HEK293 (cell line): ENCODE measurements at regions not wholly inside any gene's neighbourhood (a gene's known extent, or its start where the extent isn't known, plus 50 kb on each side); places are given as distances from the start of the nearest gene placed in this dataset.
"Not testable (repeated sequence)": the region's sequence is repeated elsewhere in the genome, so short reads cannot be mapped to it uniquely, and the experiment has no call there.

Source experiments
- CTCF ChIA-PET: fragments of 350-600 bp; formaldehyde crosslinking; extraction: SDS; loops from one replicate; lab custom pipeline; 2021; ENCODE audit warnings: antibody characterized with exemption; lab: Yijun Ruan, JAX
- POLR2A ChIA-PET: fragments of 300-600 bp; formaldehyde crosslinking; extraction: SDS; loops from one replicate; lab custom pipeline; 2020; ENCODE audit warnings: antibody characterized with exemption, inconsistent platforms; lab: Yijun Ruan, JAX
- H3K27ac ChIP-seq: fragments of 200-500 bp; sonication (Bioruptor generic); 2 replicates; pipeline ENCODE4 v1.5.1; 2014; ENCODE audit warnings: low read depth, low read length, control low read depth, inconsistent platforms; ENCODE audit errors: extremely low read depth
- H3K36me3 ChIP-seq, 2 experiments: fragments of 200-500 bp in 1 of 2; sonication (Bioruptor generic) in 1 of 2; 1 replicate in 1 of 2; 2 replicates in 1 of 2; pipeline ENCODE4 v1.5.1; 2014 to 2017; ENCODE audit warnings: inconsistent platforms in 2 of 2, low read length in 2 of 2; ENCODE audit not compliant: control insufficient read depth in 2 of 2, insufficient read depth in 1 of 2
- H3K4me1 ChIP-seq: fragments of 200-500 bp; sonication (Bioruptor generic); 2 replicates; pipeline ENCODE4 v1.5.1; 2014; ENCODE audit warnings: mild to moderate bottlenecking, low read length, inconsistent platforms; ENCODE audit not compliant: control insufficient read depth, insufficient read depth
- H3K4me3 ChIP-seq: 2 replicates; pipeline ENCODE4 v1.5.1; 2011; ENCODE audit warnings: low read depth, mild to moderate bottlenecking, control low read depth, low read length, moderate library complexity
- H3K9me3 ChIP-seq: fragments of 200-500 bp; sonication (Bioruptor generic); 2 replicates; pipeline ENCODE4 v1.5.1; 2014; ENCODE audit warnings: low read depth, low read length, inconsistent platforms; ENCODE audit not compliant: control insufficient read depth, insufficient read depth
- OVOL3 ChIP-seq: fragments of 450-650 bp; formaldehyde crosslinking; IDR thresholded peaks from 2 replicates; pipeline ENCODE4 v1.5.1; 2016; ENCODE audit warnings: missing biosample characterization, missing genetic modification characterization
- PRDM4 ChIP-seq: fragments of 450-650 bp; formaldehyde crosslinking; IDR thresholded peaks from 2 replicates; pipeline ENCODE4 v1.5.1; 2017; ENCODE audit warnings: missing biosample characterization, missing genetic modification characterization
- REPIN1 ChIP-seq: fragments of 450-650 bp; formaldehyde crosslinking; IDR thresholded peaks from 2 replicates; pipeline ENCODE4 v1.5.1; 2017; ENCODE audit warnings: missing biosample characterization, missing genetic modification characterization, low read depth
- ZBTB8A ChIP-seq: fragments of 450-650 bp; formaldehyde crosslinking; IDR thresholded peaks from 2 replicates; pipeline ENCODE4 v1.5.1; 2016; ENCODE audit warnings: missing biosample characterization, missing genetic modification characterization
- ZFP3 ChIP-seq: fragments of 450-650 bp; formaldehyde crosslinking; IDR thresholded peaks from 2 replicates; pipeline ENCODE4 v1.5.1; 2016; ENCODE audit warnings: low read depth, missing biosample characterization, missing genetic modification characterization
- ZFP69B ChIP-seq: fragments of 450-650 bp; formaldehyde crosslinking; IDR thresholded peaks from 2 replicates; pipeline ENCODE4 v1.5.1; 2016; ENCODE audit warnings: missing biosample characterization, missing genetic modification characterization
- ZIC2 ChIP-seq: fragments of 450-650 bp; formaldehyde crosslinking; IDR thresholded peaks from 2 replicates; pipeline ENCODE4 v1.5.1; 2016; ENCODE audit warnings: missing biosample characterization, missing genetic modification characterization
- ZNF221 ChIP-seq: fragments of 450-650 bp; formaldehyde crosslinking; IDR thresholded peaks from 2 replicates; pipeline ENCODE4 v1.5.1; 2017; ENCODE audit warnings: missing biosample characterization, missing genetic modification characterization, borderline replicate concordance
- ZNF514 ChIP-seq: fragments of 450-650 bp; formaldehyde crosslinking; IDR thresholded peaks from 2 replicates; pipeline ENCODE4 v1.5.1; 2016; ENCODE audit warnings: missing biosample characterization, missing genetic modification characterization
- ZNF596 ChIP-seq: fragments of 450-650 bp; IDR thresholded peaks from 2 replicates; pipeline ENCODE4 v1.5.0; 2018; ENCODE audit warnings: missing biosample characterization, mild to moderate bottlenecking, missing genetic modification characterization, moderate library complexity
- ZNF768 ChIP-seq: fragments of 450-650 bp; formaldehyde crosslinking; IDR thresholded peaks from 2 replicates; pipeline ENCODE4 v1.5.1; 2018; ENCODE audit warnings: missing biosample characterization, mild to moderate bottlenecking, missing genetic modification characterization
- ZNF830 ChIP-seq: fragments of 450-650 bp; IDR thresholded peaks from 2 replicates; pipeline ENCODE4 v1.5.0; 2018; ENCODE audit warnings: missing biosample characterization, missing genetic modification characterization, low read depth, mild to moderate bottlenecking, moderate library complexity
- TF ChIP-seq, protein P1 (sequence below): fragments of 450-650 bp; formaldehyde crosslinking; IDR thresholded peaks from 2 replicates; pipeline ENCODE4 v1.5.1; 2016; ENCODE audit warnings: missing biosample characterization, missing genetic modification characterization
- TF ChIP-seq, protein P2 (sequence below): fragments of 450-650 bp; formaldehyde crosslinking; IDR thresholded peaks from 2 replicates; pipeline ENCODE4 v1.5.1; 2016; ENCODE audit warnings: missing biosample characterization, missing genetic modification characterization
- TF ChIP-seq, protein P3 (sequence below): fragments of 450-650 bp; IDR thresholded peaks from 2 replicates; pipeline ENCODE4 v1.5.1; 2018; ENCODE audit warnings: missing biosample characterization, mild to moderate bottlenecking, missing genetic modification characterization

DNA sequence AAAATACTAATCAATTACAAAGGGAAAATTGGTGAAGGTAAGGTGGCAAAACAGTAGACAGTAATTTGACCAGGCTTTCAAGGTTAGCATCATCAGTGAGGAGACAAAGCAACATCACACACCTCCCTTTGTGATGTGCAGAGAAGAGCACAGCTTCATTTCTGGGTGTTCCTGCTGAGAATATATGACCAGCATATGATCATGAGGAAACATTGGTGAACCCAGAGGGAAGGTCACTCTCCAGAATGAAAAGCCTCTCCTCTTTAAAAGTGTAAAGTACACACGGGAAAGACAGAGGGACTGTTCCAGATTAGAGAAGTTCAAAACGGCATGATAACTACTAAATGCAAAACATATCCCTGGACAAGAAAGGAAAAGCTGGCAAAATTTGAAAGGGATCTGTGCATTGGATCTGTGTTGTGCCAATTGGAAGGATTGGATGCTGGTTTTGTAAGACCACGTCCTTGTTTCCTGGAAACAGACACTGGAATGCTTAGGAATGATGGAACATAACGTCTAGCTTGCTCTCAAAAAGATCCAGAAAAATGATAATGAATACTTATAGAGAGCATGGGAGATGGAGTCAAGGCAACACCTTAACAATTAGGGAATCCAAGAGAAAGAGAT, 80.6 kb upstream of the MITF start:
- no peak overlapping the region for H3K27ac ChIP-seq
- POLR2A ChIA-PET: no interaction called here
- H3K4me3 ChIP-seq: no peak overlapping the region
- CTCF ChIA-PET: no interaction called here
- H3K4me1 ChIP-seq: no peaks in the 10 kb centered on the region
- TF ChIP-seq ZFP69B (tag by site-specific recombination): no peak
- TF ChIP-seq OVOL3 (tag by site-specific recombination): no peak
- H3K9me3 ChIP-seq: no peaks in the 10 kb centered on the region
- H3K36me3 ChIP-seq: no peaks in the 10 kb centered on the region

GRCh38 chr3:69657030-69657429, 82.2 kb upstream of the MITF start:
- POLR2A ChIA-PET, CTCF ChIA-PET, H3K36me3 ChIP-seq, H3K4me1 ChIP-seq, H3K27ac ChIP-seq, H3K4me3 ChIP-seq, H3K9me3 ChIP-seq: not testable (repeated sequence)

GRCh38 chr3:69651765-69652164, 87.5 kb upstream of the MITF start:
- POLR2A ChIA-PET: no interaction called here
- Histone ChIP-seq H3K27ac (no peak overlapping the region), H3K36me3 (no peaks in the 10 kb centered on the region), H3K4me3 (no peak overlapping the region), H3K4me1 (no peaks in the 10 kb centered on the region), H3K9me3 (no peaks in the 10 kb centered on the region)
- TF ChIP-seq ZNF221 (tag by site-specific recombination) (no peak), ZNF830 (no peak), ZNF514 (tag by site-specific recombination) (no peak), PRDM4 (tag by site-specific recombination) (no peak), ZBTB8A (tag by site-specific recombination) (no peak), ZIC2 (tag by site-specific recombination) (no peak), REPIN1 (tag by site-specific recombination) (no peak), ZFP3 (tag by site-specific recombination) (no peak), ZNF596 (no peak), ZNF768 (no peak)
- TF ChIP-seq, protein P1, sequence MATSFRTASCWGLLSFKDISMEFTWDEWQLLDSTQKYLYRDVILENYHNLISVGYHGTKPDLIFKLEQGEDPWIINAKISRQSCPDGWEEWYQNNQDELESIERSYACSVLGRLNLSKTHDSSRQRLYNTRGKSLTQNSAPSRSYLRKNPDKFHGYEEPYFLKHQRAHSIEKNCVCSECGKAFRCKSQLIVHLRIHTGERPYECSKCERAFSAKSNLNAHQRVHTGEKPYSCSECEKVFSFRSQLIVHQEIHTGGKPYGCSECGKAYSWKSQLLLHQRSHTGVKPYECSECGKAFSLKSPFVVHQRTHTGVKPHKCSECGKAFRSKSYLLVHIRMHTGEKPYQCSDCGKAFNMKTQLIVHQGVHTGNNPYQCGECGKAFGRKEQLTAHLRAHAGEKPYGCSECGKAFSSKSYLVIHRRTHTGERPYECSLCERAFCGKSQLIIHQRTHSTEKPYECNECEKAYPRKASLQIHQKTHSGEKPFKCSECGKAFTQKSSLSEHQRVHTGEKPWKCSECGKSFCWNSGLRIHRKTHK: no peak
- TF ChIP-seq, protein P2, sequence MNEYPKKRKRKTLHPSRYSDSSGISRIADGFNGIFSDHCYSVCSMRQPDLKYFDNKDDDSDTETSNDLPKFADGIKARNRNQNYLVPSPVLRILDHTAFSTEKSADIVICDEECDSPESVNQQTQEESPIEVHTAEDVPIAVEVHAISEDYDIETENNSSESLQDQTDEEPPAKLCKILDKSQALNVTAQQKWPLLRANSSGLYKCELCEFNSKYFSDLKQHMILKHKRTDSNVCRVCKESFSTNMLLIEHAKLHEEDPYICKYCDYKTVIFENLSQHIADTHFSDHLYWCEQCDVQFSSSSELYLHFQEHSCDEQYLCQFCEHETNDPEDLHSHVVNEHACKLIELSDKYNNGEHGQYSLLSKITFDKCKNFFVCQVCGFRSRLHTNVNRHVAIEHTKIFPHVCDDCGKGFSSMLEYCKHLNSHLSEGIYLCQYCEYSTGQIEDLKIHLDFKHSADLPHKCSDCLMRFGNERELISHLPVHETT (tag by site-specific recombination): no peak
- TF ChIP-seq, protein P3, sequence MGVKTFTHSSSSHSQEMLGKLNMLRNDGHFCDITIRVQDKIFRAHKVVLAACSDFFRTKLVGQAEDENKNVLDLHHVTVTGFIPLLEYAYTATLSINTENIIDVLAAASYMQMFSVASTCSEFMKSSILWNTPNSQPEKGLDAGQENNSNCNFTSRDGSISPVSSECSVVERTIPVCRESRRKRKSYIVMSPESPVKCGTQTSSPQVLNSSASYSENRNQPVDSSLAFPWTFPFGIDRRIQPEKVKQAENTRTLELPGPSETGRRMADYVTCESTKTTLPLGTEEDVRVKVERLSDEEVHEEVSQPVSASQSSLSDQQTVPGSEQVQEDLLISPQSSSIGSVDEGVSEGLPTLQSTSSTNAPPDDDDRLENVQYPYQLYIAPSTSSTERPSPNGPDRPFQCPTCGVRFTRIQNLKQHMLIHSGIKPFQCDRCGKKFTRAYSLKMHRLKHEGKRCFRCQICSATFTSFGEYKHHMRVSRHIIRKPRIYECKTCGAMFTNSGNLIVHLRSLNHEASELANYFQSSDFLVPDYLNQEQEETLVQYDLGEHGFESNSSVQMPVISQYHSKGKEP: no peak
- CTCF ChIA-PET: no interaction called here
